ENCODE measurements at regions not wholly inside any gene's neighbourhood (a gene's known extent, or its start where the extent isn't known, plus 50 kb on each side); places are given as distances from the start of the nearest gene placed in this dataset.

DNA sequence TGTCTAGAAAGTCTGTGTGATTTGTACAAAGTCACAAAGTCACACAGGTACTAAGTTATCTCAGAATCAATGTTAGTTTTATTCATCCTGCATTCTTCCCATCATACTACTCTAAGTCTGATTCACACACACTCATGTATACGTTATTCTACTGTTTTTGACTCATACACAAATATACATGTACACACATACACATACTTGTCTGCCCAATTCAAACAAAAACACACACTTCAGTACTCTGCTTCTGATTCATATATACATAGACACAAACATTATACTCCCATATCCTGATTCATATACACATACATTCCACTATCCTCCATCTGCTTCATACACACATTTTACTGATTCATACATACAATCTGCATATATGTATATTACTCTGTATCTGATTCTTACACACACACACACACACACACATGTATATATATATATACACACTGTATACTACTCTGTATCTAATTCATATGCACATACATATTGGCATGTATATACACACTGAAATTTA lies 69.3 kb downstream of the KLF12 start:
- no peak overlapping the region for H3K27ac ChIP-seq (ENCODE audit: low read depth in 1 of 2, low read length in 2 of 2)

DNA sequence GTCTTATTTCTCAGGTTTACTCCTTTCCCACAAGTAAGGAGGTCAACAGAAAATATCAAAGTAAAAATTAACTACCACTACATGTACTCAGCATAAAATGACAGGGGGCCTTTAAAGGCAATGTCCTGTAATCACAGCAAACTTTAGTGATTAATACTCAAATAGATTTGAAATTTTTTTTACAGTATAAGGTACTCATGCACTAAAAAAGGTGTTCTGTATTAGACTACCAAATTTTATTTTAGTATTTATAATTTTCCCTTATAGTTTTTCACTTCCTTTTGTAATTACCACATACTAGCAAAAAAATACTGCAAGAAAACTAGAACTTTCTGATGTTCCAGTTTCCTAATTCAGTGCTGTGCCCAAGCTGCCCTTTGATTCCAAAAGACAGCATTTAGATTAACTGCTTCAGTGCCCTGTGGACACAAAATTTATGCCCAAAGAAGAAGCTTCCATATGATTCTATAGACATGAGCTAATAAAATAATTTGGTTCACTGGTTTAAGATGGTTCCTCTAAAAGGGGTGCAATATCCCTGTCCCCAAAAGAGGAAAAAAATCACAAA lies 70.6 kb downstream of the KLF12 start:
- Mint-ChIP-seq H3K9me3 (no peaks in the 10 kb centered on the region), H3K4me3 (peak overlapping the region; percentile 35), H3K27me3 (no peaks in the 10 kb centered on the region), H3K36me3 (ENCODE audit: low read depth) (peaks cover 18% of the 10 kb centered on the region), H3K4me1 (ENCODE audit: low read depth) (peaks cover 93% of the 10 kb centered on the region), H3K27ac (peak overlapping the region; percentile 80)
- peaks cover 38% of the 10 kb centered on the region for H3K4me1 ChIP-seq (ENCODE audit: insufficient read depth, low read length)
- TF ChIP-seq, protein P1, sequence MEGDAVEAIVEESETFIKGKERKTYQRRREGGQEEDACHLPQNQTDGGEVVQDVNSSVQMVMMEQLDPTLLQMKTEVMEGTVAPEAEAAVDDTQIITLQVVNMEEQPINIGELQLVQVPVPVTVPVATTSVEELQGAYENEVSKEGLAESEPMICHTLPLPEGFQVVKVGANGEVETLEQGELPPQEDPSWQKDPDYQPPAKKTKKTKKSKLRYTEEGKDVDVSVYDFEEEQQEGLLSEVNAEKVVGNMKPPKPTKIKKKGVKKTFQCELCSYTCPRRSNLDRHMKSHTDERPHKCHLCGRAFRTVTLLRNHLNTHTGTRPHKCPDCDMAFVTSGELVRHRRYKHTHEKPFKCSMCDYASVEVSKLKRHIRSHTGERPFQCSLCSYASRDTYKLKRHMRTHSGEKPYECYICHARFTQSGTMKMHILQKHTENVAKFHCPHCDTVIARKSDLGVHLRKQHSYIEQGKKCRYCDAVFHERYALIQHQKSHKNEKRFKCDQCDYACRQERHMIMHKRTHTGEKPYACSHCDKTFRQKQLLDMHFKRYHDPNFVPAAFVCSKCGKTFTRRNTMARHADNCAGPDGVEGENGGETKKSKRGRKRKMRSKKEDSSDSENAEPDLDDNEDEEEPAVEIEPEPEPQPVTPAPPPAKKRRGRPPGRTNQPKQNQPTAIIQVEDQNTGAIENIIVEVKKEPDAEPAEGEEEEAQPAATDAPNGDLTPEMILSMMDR (IDR thresholded peaks at IDR 0.05), result no peak
- POLR2A ChIA-PET, result interaction anchor here (2.2 to 2.6 kb wide), 4 partner anchors 11 to 298 kb away, joined by 5 to 34 read pairs (median 16); partner anchors contain the start of gene KLF12
- DNase-seq, result no peak
- no peaks in the 10 kb centered on the region for H3K9me3 ChIP-seq (ENCODE audit: control insufficient read depth in 1 of 2, insufficient read depth in 1 of 2, low read length in 2 of 2)
- H3K36me3 ChIP-seq (ENCODE audit: insufficient read depth, low read length), result peaks cover 4% of the 10 kb centered on the region
- no peak overlapping the region for H3K4me3 ChIP-seq (ENCODE audit: low read length)
- no peaks in the 10 kb centered on the region for H3K27me3 ChIP-seq (ENCODE audit: control insufficient read depth in 1 of 2, insufficient read depth in 2 of 2, low read length in 2 of 2)
- CTCF ChIA-PET, result interaction anchor here (1.0 kb wide), 1 partner anchor 70 kb away, joined by 3 read pairs; no protein-coding TSS in a partner anchor
- intact Hi-C loops (cut with DNase I, micrococcal nuclease), result loop anchor here in 1 of 2 experiments (2.0 to 5.0 kb wide), 3 partner anchors 34 to 79 kb away; no protein-coding TSS in a partner anchor
- peak overlapping the region; percentile 48 to 70 for H3K27ac ChIP-seq (ENCODE audit: low read depth in 1 of 2, low read length in 2 of 2)
- no peak for ATAC-seq (ENCODE audit: poor library complexity)

More for the DNA sequence above, 69.3 kb downstream of the KLF12 start:
- Mint-ChIP-seq H3K4me1 (ENCODE audit: low read depth) (peaks cover 94% of the 10 kb centered on the region), H3K4me3 (peak overlapping the region; percentile 5), H3K27ac (peak overlapping the region; percentile 43), H3K36me3 (ENCODE audit: low read depth) (peaks cover 12% of the 10 kb centered on the region), H3K9me3 (no peaks in the 10 kb centered on the region), H3K27me3 (no peaks in the 10 kb centered on the region)
- intact Hi-C loops (cut with DNase I, micrococcal nuclease), result loop anchor here in 1 of 2 experiments (5.0 kb wide), 2 partner anchors 32 to 38 kb away; no protein-coding TSS in a partner anchor
- TF ChIP-seq, protein P1 (IDR thresholded peaks at IDR 0.05), result no peak
- ChIA-PET CTCF (no interaction called here), POLR2A (no interaction called here)
- Histone ChIP-seq H3K9me3 (ENCODE audit: control insufficient read depth in 1 of 2, insufficient read depth in 1 of 2, low read length in 2 of 2) (no peaks in the 10 kb centered on the region), H3K36me3 (ENCODE audit: insufficient read depth, low read length) (peaks cover 4% of the 10 kb centered on the region), H3K27me3 (ENCODE audit: control insufficient read depth in 1 of 2, insufficient read depth in 2 of 2, low read length in 2 of 2) (no peaks in the 10 kb centered on the region), H3K4me1 (ENCODE audit: insufficient read depth, low read length) (peaks cover 48% of the 10 kb centered on the region), H3K4me3 (ENCODE audit: low read length) (no peak overlapping the region)
- ATAC-seq (ENCODE audit: poor library complexity), result no peak
- DNase-seq, result no peak

DNA sequence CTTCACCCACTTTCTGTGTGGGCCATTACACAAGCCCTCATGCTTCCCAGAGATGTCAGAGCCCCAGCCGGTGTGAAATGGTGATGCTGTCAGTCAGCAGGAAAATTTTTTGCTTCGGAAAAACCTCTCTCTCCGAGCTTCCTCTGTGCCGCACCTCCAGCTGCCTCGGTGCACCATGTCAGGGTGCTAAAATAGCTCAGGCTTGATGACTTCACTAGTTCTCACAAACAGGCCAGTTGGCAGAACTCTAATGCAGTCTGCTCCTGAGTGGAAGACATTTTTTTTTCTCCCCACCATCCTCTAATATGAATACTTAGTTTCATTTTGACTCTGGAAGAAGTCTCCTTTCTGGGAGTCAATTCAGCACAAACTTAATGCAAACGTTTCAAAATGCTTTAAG lies 71.3 kb downstream of the KLF12 start:
- Mint-ChIP-seq H3K27me3 (no peaks in the 10 kb centered on the region), H3K36me3 (ENCODE audit: low read depth) (peaks cover 16% of the 10 kb centered on the region), H3K4me1 (ENCODE audit: low read depth) (peaks cover 89% of the 10 kb centered on the region), H3K27ac (peak overlapping the region; percentile 80), H3K4me3 (peak overlapping the region; percentile 35), H3K9me3 (no peaks in the 10 kb centered on the region)
- ChIA-PET POLR2A (interaction anchor here (0.6 to 2.6 kb wide), 9 partner anchors 10 to 297 kb away, joined by 3 to 34 read pairs (median 5); partner anchors contain the start of gene KLF12), CTCF (interaction anchor here (1.0 kb wide), 1 partner anchor 70 kb away, joined by 3 read pairs; no protein-coding TSS in a partner anchor)
- Histone ChIP-seq H3K4me3 (ENCODE audit: low read length) (peak overlapping the region; percentile 24), H3K27ac (ENCODE audit: low read depth in 1 of 2, low read length in 2 of 2) (peak overlapping the region; percentile 48 to 70), H3K27me3 (ENCODE audit: control insufficient read depth in 1 of 2, insufficient read depth in 2 of 2, low read length in 2 of 2) (no peaks in the 10 kb centered on the region), H3K36me3 (ENCODE audit: insufficient read depth, low read length) (peaks cover 4% of the 10 kb centered on the region), H3K9me3 (ENCODE audit: control insufficient read depth in 1 of 2, insufficient read depth in 1 of 2, low read length in 2 of 2) (no peaks in the 10 kb centered on the region), H3K4me1 (ENCODE audit: insufficient read depth, low read length) (peaks cover 37% of the 10 kb centered on the region)
- ATAC-seq (ENCODE audit: poor library complexity) (peak; percentile 9), DNase-seq (peak in 4 of 14 experiments; percentile 10 to 65 (median 34))
- TF ChIP-seq, protein P1 (IDR thresholded peaks at IDR 0.05), result no peak
- intact Hi-C loops (cut with DNase I, micrococcal nuclease), result loop anchor here in 1 of 2 experiments (1.0 to 5.0 kb wide), 4 partner anchors 34 to 78 kb away; no protein-coding TSS in a partner anchor
